NCI-H748 (cell line): ENCODE measurements at regions not wholly inside any gene's neighbourhood (a gene's known extent, or its start where the extent isn't known, plus 50 kb on each side); places are given as distances from the start of the nearest gene placed in this dataset.

Experiments used
- DNase-seq: peaks from one replicate; lab custom pipeline; 2025; ENCODE audit not compliant: unreplicated experiment; lab: John Stamatoyannopoulos, UW

DNA sequence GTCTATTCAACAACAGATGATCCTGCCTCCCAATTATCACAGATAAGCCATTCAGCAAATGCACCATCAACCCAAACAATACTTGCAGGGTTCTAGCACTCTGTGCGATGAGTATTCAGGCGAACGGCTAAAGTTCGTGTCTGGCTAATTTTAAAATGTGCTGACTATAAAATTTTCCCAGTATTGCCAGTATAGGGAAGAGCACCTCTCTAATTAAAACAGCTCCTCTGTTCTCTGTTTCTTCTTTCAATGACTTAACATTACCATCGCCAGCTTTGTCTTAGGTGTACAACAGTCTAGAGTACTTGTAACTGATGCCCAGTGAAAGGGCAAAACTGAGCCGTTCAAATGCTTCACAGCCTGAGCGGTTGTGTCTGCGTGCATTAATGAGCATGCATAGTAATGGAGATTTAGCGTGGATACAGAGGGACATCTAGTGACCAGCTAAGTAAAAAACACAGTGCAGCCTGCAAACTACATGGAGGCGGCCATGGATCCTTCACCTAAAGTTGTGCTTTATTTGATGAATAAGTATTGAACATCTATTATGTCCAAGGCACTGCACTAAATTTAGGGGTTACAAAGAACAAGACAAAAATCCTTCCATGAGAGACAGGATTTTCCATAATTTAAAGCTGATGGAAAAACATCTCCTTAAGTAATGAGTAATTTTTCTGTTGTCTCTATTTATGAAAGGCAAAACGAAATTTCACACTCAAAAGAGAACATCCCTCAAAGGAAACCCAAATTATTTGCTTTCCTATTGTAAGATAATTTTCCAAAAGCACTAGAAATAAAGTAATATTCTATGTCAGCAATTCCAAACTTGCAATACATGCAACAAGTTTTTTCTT, 120.0 kb downstream of the SETD4 start:
- DNase-seq: peak; percentile 83

DNA sequence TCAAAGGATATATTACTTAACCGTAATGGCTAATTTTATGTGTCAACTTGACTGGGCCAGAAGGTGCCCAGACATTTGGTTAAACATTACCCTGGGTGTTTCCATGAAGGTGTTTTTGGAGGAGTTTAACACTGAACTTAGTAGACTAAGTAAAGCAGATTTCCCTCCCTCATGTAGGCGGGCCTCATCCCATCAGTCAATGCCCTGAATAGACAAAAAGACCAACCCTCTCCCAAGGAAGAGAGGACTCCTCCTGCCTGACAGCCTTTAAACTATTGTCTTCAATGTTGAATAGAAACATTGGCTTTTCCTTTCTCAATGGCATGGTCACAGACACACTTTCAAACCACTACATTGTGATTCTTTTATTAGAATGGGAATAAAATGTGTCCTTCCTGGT, 121.9 kb downstream of the SETD4 start:
- no peak for DNase-seq

DNA sequence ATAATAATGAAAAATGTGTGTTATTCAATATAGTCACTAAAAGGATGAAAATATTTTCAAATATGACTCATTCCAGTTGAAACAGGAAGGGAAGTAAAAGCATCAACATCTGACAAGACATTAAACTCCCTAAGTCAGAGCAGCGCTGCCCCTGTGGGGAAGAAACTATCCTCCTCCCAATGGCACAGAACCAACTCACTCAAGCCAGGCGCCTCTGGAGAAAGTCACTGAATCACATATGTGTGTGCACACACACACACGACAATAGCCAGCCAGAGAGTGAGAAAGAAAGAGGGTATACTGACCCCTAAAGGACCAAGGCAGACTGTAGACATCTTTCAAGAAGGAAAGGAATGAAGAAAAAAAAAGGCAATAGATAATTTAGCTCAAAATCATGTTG, 126.9 kb downstream of the SETD4 start:
- DNase-seq: peak; percentile 17

DNA sequence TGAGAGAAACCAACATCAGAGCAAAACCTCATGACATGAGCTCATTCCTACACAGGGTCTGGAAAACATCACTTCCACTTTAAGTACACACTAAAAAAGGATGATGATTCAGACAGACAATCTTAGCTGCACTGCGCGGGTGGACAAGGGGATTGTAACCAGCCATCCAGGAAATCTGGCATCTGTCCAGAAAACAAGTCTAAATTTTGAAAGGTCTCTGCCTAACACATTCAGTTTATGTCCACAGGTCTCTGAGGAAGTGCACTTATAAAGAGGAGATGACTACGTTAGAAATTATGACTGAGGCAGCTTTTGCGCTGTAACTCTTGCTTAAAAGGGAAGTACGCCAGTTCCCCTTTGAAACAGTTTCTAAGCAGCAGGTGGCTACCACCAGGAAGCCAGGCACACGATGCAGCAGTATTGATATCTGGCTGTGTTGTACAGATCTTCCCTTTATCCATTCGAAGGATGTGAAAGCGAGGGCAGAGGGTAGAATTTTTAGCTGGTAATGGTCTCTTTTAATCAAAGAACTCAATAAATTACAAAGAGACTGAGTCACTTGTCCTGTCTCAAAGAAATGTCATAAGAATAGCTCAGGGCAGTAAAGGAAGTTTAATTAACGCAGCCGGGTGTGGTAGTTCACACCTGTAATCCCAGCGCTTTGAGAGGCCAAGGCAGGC, 128.0 kb downstream of the SETD4 start:
- peak; percentile 54 for DNase-seq

DNA sequence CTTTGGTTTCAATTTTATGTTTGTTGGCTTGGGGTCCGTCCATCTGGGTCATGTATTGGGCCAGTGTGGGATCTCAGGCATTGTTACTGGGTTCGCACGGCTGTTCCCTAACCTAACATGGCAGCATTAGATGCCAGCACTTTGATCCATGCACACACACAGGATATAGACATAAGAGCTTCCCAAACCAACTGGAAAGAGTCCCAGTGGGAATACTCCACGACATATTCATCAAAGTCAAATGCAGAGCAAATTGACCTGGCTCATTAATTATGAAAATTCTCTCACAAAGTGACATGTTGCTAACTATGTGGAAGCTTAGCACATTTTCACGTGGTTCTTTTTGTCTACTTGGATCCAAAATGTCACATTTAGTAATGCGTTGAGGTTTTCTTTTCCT, 130.4 kb downstream of the SETD4 start:
- DNase-seq: no peak

DNA sequence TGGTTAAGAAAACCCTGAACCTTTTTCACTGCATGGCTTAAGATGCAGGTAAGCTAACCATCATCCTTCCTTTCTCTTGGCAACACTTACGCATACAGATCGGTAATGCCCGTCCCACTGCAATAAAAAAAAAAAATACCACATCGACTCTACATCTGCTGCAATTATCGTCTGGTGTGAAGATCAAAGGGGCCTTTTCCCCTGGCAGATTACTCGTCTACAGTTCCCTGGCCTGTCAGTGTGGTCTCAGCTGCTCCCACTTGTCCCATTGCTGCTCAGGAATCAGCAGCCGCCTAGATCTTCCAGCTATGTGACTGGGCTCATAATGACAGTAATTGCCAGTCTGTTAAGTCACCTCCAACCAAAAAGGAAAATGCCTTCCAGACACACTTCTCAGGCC, 133.1 kb downstream of the SETD4 start:
- DNase-seq: peak; percentile 7

DNA sequence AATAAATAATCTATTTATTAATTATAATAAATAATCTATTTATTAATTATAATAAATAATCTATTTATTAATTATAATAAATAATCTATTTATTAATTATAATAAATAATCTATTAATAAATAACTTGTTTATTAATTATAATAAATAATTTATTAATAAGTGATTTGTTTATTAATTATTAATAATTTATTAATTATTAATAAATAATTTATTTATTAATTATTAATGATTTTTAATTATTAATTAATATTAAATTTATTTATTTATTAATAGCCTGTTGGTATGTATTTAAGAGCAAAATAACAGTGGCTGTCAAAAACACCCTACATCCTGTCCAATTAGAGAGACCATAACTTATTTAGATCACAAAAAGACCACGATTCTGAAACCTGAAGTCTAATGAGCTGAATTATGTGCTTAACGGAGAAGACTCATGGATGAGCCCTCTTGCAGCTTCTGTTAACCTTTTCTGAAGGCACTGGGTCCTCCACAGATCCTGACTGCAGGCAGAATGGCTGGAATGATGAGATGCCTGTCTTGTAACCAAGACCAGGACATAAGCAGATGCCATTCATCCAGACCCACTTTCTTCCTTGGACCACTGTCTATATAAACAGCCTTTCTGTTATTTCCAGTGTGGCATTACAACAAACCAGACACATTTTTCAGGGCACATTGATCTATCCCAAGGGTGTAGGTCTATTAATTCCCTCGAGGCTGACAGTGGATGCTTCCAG, 134.2 kb downstream of the SETD4 start:
- DNase-seq: no peak

DNA sequence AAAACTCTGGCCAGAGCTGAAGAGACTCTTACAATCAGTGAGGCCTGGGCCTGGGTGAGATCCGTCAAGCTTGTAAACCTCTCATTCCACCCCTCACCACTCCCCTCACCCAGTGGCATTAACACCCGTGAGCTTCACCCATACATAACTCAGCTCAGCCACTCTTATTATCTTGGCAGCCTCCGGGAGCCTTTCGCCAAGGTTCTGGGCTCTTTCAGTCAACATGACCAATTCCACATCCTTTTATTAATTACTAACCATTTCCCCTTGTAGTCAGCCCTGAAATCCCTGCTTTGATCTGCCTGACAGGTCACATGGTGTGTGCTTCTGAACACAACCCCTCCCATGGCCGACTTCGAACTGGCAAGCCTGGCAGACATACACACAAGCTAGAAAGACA, 134.8 kb downstream of the SETD4 start:
- peak; percentile 36 for DNase-seq

DNA sequence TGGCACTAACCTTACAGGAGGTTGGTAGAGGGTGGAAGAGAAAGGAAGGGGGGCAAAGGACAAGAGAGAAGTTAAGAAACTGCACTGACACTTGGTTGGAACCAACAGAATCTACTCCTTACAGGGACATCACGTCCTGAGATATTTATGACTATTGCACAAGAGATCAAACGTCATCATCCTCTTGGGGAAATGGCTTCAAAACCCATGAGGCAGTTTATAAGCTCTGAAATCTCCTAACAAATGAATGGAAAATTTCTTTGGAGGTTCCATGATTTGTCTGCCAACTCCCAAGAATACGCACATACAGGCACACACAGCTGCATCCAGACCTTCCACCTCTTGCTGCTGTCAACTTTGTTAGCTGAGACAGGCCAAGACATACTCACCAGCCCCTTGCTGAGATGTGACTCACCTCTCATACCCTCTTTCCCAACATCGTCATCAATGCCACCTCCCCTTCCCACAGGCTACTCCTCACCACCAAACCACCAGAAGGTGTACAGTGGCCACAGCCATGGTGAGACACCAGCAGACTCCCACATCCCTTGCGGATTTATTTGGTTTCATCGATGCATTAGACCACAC, 135.5 kb downstream of the SETD4 start:
- no peak for DNase-seq

DNA sequence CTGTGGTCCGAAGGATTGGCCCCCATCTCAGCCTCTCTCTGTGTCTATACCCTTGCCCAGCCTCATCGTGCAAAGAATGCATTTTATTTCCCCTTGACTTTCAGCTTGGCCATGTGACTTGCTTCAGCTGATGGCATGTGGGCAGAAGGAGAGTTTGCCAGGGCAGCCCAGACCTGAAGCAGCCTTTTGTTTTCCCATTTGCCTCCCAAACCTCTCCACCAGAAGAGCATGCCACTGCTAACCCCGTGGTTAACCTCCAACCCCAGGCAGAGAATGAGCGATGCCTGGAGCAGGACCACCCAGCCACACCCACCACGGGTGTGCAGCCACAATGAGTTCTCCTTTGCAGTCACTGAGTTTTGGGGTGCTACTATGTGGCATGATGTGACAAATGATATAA, 136.4 kb downstream of the SETD4 start:
- DNase-seq: no peak

DNA sequence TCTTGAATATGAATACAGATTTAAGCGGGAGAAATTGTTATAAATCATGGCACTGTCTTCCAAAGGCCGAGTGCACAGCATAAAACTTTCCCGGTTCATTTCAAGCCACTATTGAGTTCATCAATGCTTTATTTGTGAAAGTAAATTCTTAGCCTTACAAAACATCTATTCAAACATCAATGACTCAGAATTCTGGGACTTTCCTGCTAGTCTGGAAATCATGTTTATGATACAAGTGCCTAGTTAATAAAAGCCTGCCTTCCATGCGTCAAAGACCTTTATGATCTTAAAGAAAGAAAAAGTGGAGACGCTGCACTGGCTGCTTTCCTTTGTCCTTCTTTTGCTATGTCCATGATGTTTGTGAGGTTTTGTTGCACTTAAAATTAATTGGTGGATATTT, 137.7 kb downstream of the SETD4 start:
- DNase-seq: no peak

DNA sequence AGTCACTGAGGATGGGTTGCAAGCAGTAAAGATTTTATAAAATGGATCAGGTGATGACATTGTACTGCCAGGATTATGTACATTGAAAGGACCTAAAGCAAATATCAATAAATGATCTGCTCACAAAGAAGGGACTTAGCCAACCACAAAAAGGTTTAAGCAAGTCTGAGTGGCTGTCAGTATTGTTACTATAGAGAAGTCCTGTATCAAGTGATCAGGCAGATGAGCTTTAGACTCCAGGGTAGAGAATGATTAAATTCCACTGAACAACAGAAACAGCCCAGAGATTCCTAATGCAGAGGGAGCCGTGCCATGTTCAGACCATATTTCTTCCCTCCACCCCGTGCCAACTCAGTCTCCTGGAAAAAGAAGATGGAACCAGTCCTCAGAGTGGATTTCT, 138.9 kb downstream of the SETD4 start:
- peak; percentile 34 for DNase-seq

DNA sequence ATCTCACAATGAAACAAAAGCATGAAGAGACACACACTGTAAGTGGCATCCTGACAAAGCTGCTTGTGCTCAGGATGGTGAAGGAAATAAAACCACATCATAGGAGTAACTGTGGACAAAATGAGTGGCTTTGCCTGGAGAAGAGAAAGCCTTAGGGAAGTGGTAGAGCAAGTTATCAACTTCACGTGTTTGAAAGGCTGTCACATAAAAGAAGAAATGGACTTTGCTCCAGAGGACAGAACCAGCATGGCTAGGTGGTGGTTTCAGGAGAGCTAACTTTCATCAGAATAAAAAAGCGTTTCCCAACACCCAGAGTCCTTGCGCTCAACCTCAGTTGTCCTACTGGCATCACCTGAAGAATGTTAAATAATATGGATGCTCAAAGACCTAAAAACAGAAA, 139.9 kb downstream of the SETD4 start:
- DNase-seq: no peak

DNA sequence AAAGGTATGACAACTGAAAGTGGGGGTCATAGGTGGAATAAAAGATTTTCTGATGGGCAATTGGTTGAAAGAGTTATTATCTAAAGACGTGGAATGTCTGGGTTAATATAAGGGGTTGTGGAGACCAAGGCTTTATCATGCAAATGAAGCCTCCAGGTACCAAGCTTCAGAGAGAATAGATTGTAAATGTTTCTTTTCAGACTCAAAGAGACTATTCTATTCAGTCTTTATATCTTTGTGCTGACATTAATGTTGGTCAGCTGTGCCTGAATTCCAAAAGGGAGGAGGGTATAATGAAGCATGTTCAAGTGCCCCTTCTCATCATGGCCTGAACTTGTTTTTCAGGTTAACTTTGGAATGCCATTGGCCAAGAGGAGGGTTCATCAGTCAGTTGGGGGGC, 145.3 kb downstream of the SETD4 start:
- DNase-seq: no peak

DNA sequence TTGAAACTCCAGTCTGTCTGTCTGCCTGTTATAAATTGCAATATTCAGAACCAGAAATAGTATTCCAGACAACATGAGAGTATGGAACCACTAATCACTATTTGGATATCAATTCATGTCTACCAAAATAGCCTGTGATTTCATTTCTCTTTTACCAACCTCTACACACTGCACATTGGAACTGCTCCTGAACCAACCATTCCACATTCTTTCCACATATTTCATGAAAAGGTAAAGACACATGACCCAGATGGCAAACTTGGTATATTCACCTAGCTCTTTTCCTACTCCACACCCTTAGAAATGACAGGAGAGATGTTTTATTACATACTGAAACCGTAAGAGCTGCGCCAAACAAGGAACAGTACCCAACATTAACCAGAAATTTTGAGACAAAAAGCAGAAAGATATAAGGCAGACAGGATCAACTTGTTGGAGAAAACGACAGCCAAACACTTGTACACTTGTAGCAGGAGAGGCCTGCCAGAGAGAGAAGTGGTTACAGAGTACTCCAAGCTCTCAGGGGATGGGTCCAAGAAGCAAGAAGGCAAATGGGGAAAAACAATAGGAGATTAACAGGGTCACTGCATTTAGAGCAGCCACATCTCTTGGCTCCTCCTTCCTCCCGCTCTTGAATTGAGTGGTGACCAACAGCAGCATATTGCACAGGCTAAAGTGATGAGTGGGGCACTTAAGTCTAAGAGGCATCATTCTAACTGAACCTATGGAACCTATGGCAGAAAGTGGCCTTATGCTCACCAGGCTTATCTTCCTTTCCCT, 148.7 kb downstream of the SETD4 start:
- DNase-seq: no peak

DNA sequence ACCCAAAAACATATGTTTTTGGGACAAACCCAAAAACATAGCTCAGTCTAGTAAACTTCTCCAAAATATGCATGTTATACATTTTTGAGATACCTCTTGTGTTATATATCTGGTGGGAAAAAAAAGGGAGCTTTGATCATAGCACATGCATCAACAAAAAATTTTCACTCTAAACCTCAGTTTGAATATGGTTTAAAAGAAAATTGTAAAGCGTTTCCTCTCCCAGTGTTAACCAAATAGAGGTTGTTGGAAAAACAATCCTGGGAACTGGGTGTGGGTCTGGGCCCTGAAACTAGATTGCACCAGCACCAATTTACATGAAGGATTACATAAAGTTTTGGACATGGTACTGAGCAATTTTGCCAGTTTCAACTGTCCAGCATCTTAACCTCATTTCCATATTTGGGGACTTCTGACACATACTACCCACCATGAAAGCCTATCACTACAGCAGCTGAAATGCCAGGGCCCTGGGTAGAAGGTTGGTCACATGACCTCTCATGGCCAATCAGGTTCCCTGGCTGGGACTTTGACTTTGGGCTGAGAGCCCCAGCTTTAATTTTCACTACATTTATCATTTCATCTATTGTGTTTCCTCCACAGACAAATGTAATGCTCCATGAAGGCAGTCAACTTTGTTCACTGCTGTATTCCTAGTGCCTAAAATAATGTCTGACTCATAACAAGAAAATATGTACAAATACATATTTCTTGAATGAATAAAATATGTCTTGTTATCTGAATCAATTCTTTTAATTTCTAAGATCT, 150.7 kb downstream of the SETD4 start:
- no peak for DNase-seq

DNA sequence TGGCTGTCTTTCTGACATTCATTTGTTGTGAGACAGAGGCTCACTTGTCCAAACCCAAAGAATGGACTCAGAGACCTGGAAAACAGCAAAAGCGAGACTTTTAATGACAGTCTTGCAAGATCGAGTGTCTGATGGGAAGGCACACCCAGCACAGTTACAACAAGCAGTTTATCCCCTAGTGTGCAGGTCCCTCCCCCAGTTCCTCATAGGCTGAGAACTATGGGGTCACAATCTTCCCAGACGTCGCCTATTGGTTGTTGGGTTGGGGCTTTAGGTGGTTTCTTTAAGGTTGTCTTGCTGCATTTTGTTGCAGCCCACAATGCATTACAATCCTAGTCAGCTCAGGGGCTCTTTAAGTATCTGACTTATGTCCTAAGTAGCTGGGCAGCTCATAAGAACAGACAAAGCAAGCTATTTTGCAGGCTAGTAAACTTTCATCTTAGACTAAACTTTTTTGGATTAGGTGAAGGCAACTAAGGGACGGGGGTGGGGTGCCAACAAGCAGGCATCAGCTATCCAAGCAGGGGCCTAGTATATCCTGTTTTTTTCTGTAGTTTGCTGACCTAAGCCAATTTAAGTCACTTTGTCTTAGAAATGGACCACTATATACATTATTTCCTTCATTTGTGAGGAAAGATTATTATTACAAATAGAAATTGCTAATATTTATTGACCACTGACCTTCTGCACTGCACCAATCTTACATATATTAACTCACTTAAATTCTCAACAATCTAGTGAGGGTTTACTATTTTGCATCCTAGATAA, 151.8 kb downstream of the SETD4 start:
- DNase-seq: no peak

DNA sequence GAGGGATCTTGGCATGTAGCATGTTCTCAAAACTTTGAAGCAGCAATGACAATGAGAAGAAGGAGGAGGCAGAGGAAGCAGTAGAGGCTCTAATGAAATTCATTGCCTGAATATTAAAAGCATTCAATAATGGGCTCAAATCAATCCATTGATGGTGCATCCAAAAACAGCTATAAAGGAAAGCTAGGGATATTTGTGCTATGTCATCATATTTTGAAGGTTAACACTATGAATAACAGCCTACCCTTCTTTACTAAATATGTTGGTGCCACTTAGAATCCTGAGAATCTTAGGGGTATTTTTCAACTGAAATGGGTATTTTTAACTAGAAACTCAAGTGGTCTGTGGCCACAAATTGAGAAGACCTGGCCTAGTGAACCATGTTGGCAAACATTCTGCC, 153.7 kb downstream of the SETD4 start:
- no peak for DNase-seq

DNA sequence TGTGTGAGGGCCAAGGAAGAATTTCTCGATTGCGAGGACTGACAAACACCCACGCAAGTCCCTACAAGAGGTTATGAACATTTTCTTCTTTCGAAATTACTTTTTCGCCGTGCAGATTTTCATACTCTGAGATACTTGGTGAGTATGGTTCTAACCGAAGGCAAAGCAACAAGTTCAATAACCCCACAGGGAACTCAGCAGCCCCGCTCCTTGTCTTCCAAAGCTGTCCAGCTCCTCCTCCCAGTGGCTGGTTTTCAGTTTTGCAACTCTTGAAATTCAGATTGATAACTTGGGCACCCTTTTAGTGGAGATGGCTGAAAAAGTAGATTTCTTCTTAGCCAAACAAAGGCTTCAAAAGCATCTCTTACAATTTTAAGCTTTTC, 154.4 kb downstream of the SETD4 start:
- DNase-seq: no peak
